ENCODE measurements at regions not wholly inside any gene's neighbourhood (a gene's known extent, or its start where the extent isn't known, plus 50 kb on each side); places are given as distances from the start of the nearest gene placed in this dataset.

DNA sequence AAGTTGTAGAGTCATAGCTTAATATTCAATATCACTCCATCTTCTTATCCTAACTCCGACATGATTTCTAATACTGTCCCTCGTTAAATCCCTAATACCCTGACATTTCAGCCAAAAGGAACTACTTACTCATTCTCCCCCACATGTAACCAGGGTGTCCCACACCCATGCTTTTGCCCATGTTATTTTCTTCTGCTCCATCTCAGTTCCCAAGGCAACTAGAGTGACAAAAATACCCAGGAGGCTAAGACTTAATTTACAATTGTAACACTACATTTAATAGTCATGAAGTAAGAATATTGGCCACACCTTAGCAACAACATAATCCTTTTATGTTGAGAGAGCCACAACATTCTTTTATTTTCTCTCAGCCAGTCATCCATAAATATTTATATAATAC, 248.5 kb upstream of the TGFBR2 start:
- TF ChIP-seq CTCF (IDR thresholded peaks at IDR 0.05) (no peak), POLR2A (IDR thresholded peaks at IDR 0.05) (no peak)
